ENCODE measurements at regions not wholly inside any gene's neighbourhood (a gene's known extent, or its start where the extent isn't known, plus 50 kb on each side); places are given as distances from the start of the nearest gene placed in this dataset.

GRCh38 chr10:28744069-28744768, 66.9 kb downstream of the BAMBI start:
- TF ChIP-seq CTCF (IDR thresholded peaks at IDR 0.05), result no peak
- no peak for TF ChIP-seq POLR2A (IDR thresholded peaks at IDR 0.05)

Data from esophagus squamous epithelium (tissue), 4 donors.